Lower lobe of right lung (tissue), 2 donors: ENCODE measurements at regions not wholly inside any gene's neighbourhood (a gene's known extent, or its start where the extent isn't known, plus 50 kb on each side); places are given as distances from the start of the nearest gene placed in this dataset.

Experiments used
- ATAC-seq, 2 donors: fragments of 200-7000 bp; cut with Tn5 transposase; one replicate each; pipeline ENCODE4 v1.9.1; 2020 to 2022; ENCODE audit warnings: mild to moderate bottlenecking in 2 of 2, moderate library complexity in 2 of 2
- DNase-seq: peaks from one replicate; pipeline ENCODE4 v3.0.0-alpha.2; 2020
- H3K27ac ChIP-seq: fragments of 200-600 bp; one replicate; pipeline ENCODE4 v1.8.0; 2022
- H3K27me3 ChIP-seq: fragments of 200-600 bp; one replicate; pipeline ENCODE4 v1.8.0; 2022; ENCODE audit warnings: low read depth
- H3K36me3 ChIP-seq: fragments of 200-600 bp; one replicate; pipeline ENCODE4 v1.8.0; 2022; ENCODE audit warnings: mild to moderate bottlenecking
- H3K4me1 ChIP-seq: fragments of 200-600 bp; one replicate; pipeline ENCODE4 v1.8.0; 2022
- H3K4me3 ChIP-seq: fragments of 200-600 bp; one replicate; pipeline ENCODE4 v1.8.0; 2022; ENCODE audit warnings: mild to moderate bottlenecking
- H3K9me3 ChIP-seq: fragments of 200-600 bp; one replicate; pipeline ENCODE4 v1.8.0; 2022
- intact Hi-C: fragments of 100-400 bp; cut with DNase I; formaldehyde crosslinking; loops from one replicate; pipeline ENCODE4 v1.11.0; 2022
- TF ChIP-seq, protein P1 (sequence below): fragments of 200-600 bp; IDR thresholded peaks from one replicate; pipeline ENCODE4 v1.8.0; 2022; ENCODE audit warnings: antibody characterized with exemption, mild to moderate bottlenecking
- donor health status: DM: no; HTN: yes; CAD: no; lungs with severe emphysema.

DNA sequence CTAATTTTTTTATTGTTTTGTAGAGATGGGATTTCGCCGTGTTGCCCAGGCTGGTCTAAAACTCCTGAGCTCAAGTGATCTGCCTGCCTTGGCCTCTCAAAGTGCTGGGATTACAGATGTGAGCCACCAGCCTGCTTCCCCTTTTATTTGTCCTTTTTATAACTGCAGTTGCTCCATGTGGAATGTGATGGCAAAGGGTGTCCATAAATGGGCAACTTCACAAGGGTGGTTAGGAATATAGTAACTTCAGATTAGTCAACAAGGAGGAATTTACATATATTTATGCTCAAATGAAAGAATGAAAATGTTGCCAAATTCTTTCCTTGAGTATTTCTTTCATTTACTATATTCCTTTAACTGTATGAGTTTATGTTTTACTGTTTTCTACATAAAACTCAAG lies 182.9 kb downstream of the BACH1 start:
- ATAC-seq (no peak), DNase-seq (no peak)
- no peaks in the 10 kb centered on the region for H3K27me3 ChIP-seq
- intact Hi-C loops = no loop called here
- no peak overlapping the region for H3K4me3 ChIP-seq
- H3K4me1 ChIP-seq = no peaks in the 10 kb centered on the region
- TF ChIP-seq, protein P1, sequence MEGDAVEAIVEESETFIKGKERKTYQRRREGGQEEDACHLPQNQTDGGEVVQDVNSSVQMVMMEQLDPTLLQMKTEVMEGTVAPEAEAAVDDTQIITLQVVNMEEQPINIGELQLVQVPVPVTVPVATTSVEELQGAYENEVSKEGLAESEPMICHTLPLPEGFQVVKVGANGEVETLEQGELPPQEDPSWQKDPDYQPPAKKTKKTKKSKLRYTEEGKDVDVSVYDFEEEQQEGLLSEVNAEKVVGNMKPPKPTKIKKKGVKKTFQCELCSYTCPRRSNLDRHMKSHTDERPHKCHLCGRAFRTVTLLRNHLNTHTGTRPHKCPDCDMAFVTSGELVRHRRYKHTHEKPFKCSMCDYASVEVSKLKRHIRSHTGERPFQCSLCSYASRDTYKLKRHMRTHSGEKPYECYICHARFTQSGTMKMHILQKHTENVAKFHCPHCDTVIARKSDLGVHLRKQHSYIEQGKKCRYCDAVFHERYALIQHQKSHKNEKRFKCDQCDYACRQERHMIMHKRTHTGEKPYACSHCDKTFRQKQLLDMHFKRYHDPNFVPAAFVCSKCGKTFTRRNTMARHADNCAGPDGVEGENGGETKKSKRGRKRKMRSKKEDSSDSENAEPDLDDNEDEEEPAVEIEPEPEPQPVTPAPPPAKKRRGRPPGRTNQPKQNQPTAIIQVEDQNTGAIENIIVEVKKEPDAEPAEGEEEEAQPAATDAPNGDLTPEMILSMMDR = no peak
- H3K9me3 ChIP-seq = no peaks in the 10 kb centered on the region
- H3K36me3 ChIP-seq = no peaks in the 10 kb centered on the region
- no peak overlapping the region for H3K27ac ChIP-seq

DNA sequence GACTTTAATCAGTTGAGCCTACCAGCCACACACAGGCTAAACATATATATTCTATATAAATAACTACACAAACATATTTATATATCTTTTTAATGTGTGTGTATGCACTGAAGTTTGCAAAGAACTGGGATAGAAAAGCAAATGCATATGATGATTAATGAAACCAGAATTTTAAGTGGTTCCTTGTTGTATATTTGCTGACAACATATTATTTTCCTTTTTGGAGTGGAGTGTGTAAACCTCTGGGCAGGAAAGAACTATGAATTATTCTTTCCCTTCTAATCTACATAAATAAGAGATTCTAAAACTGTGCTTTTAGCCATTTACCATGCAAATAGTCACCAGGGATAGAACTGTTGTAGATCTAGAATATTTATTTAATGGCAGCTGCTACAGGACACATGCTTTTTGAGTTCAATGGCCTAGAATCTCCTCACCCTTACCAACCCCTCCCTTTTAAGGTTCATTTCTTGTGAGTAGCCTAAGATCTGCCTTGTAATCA lies 187.6 kb downstream of the BACH1 start:
- H3K27ac ChIP-seq = no peak overlapping the region
- H3K4me3 ChIP-seq = no peak overlapping the region
- no peaks in the 10 kb centered on the region for H3K9me3 ChIP-seq
- no peaks in the 10 kb centered on the region for H3K4me1 ChIP-seq
- TF ChIP-seq, protein P1 = no peak
- H3K27me3 ChIP-seq = no peaks in the 10 kb centered on the region
- no peak for ATAC-seq
- no peak for DNase-seq
- H3K36me3 ChIP-seq = no peaks in the 10 kb centered on the region
- intact Hi-C loops = no loop called here
